Stimulated activated CD4-positive, alpha-beta T cell treated with anti-CD3 and anti-CD28 coated beads, Interleukin-12 subunit alpha, Interleukin-12 subunit beta, amount 100 ng/mL, for 48 hours (primary cell): ENCODE measurements at regions not wholly inside any gene's neighbourhood (a gene's known extent, or its start where the extent isn't known, plus 50 kb on each side); places are given as distances from the start of the nearest gene placed in this dataset.

Source experiments
- DNase-seq, 3 donors: peaks; one replicate each; pipeline ENCODE4 v3.0.0-alpha.2; 2020; ENCODE audit warnings: low read depth in 2 of 3, low spot score in 1 of 3

DNA sequence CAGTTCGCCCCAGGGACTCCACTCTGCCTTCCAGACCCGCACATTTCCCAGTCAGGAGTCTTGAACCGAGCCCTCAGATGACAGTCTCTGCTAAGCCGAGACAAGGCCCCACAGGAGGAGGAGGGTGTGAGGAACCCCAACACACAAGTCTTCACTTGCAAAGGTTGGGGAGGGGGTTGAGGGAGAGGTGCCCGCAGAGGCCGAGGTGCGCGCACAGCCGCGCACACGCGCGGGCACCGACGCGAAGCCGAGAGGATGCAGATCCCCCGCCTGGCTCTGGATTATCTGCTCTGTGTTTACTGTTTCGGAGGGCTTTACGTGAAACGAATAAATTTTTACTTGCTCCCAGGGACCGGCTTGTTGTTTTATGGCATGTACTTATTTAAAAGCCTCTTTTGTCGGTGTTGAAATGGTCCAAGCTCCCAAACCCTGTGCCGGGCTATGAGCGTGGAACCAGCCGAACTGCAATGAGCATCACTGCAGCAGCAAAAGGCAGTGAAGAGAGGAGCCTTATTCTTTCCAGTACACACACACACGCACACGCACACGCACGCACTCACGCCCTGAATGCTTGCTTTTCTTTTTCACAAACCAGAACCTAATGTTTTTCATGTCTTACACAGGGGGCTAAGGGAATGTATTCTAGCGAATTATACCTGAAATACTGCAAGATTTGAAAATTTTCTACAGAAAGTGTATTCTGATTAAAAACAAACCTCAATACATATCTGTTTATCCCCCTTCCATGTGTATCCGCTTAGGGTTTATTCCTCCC, 297.7 kb downstream of the PARP8 start:
- no peak for DNase-seq

DNA sequence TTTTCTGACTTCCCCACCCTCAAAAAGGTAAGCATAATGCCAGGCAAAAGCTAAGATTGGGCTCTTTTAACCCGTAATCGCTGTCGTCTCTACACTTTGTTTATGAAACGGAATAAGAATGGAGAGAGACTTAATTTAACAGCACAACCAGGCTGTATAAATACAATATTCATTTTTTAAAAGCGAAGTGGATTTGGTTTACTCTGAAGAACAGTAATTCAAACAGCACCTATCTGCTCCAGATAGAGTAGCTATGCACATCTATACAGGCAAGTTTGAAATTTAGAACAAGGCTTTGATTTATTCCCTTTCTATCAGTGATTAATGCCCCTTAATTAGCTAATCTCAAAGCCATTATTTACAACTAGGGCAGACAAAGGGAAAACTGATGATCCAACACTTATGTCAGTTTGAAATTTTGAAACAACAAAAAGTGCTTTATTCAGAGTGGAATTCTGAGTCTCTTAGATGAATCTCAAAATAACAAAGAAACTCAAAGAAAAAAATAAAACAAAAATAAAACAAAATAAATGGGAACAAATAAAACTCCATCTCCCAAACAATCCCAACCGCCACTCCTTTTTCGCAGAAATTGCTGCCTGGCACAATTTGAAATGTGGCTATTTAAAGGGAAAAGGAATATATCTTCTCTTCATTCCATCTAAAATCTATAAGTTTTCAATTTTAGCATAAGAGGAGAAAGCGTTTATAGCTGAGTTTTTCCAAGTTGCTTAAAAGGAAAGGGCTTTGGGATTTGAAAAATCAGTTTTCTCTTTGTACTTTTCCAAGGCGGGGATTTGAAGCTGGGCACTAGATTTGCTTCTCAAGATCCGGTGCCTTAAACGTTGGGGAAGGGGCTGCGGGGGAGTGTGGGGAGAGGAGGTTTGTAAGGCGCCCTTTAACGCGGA, 298.6 kb downstream of the PARP8 start:
- no peak for DNase-seq

DNA sequence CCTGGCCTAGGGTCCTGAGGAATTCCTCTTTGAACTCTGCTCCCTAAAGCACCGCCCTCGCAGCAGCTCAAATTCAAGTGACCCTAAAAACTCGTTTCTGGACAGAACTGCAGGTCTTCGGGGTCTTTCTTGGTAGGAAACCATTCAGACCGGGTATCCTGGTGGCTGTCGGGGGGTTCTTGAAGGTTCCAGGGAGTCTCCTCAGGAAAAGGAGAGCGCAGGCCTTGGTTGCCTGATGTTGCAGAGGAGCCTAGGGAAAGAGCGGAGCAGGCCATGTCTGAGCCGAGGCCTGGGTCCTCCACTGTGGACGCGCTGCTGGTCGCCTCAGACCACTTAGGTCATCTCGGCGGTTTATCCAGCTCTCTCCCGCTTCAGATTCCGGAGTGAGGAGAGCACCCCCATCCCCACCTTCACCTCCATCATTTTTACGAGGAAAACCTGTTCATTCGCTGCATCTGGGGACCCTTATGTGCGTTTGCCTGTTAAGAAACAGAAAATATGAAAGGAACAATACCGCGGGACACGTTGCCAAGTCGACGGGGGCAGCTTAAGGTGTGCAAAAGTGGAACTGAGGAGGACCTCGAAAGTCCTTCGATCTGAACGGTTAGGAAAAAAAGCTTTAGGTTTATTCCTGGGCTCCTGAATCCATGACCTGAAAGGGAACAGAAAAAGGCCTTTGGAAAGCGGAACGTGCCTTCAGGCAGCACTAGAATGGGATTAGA, 299.4 kb downstream of the PARP8 start:
- DNase-seq: no peak

- DNase-seq: no peak
These were observed 300.6 kb downstream of the PARP8 start for GRCh38 chr5:50967009-50967562.

DNA sequence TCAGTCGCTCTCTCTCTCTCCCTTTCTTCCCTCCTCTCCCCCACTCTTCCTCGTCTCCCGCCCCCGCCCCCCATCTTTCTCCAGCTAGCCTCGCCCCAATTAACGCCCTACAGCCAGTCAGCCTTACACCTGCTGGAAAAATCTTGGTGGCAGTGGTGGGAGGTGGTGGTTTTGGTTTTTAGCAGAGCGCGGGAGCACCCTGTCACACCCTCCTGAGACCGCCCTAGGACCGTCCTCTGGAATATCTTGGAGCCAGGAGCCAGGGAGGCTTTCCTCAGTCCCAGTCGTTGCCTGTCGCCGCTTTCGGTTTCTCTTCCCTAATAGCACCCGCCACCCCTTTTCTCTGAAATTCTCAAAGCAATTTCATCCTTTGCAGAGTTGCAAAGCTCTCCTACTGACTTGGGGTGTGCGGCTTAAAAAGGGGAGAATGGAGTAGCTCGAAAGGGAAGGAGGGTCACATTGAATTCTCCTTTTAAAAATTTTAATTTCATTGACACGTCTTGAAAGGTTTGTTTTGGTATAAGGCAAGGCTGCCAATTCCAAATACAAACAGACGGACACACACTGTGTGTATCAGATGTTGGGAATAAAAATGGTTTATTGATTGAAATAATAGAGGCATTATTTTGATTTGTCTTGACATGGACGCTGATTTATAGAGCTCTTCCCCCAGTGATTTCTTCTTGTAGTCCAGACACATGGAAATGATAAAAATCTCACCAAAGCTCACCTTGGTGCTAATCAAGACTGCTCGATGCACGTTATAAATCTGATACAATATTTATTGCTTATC, 301.3 kb downstream of the PARP8 start:
- no peak for DNase-seq

DNA sequence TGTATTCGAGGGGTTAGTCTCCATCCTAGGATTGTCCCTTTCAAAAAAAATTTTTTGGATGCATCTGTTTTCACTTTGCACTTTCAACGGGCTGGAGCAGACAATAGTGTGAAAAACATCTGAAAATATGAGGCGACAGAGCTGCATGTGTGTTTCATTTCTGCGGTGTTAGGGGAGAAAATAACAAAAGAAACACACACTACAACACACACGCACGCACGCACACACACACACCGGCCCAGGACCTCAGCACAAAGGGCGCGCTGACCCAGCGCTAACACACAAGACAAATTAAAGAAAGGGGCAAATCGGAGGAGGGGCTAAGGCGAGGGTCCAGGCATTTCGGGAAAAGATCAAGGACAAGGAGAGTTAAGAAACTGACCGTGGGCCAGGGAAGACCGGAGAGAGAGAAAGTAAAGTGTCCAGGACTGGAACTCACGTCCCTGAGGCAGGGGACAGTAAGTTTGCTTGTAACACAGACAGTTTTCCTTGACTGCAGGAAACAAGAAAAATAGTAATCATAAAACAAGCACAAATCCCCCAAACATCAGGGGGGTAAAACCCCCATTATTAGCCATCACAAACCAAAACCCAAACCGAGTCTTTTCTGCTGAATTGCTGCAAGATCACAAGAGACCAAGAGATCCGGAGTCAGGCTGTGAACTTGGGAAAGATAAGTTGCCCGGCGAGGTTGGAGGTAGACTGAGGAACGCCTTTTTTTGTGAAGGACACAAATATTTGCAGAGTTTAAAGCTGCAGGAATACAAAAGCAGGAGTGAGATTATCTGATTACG, 302.1 kb downstream of the PARP8 start:
- DNase-seq: no peak

- DNase-seq: no peak
These were observed 303.0 kb downstream of the PARP8 start for GRCh38 chr5:50969151-50970031.

DNA sequence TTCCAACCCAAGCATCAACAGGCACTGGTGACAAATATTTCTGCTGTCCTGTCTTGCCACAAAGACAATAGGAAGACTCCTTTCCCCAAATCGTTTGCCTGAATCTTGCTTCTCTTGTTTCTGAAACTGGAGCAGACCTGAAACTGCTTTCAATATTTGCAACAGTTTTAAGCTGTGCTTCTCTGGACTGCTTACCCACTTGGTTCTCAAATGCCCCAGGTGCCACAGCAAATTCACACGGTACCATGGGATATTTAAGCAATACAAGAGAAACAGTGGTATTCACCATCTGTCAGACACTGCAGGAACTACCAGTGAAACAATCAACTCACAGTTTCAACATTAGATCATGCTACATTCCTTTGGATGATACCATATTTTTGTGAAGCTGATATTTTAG, 309.4 kb downstream of the PARP8 start:
- DNase-seq: no peak

DNA sequence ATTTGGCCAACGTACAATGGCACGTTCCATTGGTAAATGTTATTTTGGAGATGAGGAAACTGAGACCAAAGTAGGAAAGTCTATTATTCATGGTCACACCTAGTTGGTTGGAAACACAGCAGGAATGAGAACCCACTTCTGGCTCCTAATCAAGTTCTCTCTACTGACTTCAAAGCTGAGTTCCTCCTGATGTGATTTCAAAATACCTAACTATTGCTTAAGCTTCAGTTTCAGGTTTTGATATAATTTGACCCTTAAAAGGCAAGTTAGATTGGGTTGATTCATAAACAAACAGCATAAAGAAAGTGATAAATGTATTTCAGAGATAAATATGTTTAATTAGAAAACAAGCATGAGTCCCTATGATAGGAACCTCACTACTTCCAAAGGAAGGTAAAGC, 312.5 kb downstream of the PARP8 start:
- DNase-seq: no peak

- DNase-seq: no peak
These were observed 318.2 kb downstream of the PARP8 start for GRCh38 chr5:50984640-50985039.

DNA sequence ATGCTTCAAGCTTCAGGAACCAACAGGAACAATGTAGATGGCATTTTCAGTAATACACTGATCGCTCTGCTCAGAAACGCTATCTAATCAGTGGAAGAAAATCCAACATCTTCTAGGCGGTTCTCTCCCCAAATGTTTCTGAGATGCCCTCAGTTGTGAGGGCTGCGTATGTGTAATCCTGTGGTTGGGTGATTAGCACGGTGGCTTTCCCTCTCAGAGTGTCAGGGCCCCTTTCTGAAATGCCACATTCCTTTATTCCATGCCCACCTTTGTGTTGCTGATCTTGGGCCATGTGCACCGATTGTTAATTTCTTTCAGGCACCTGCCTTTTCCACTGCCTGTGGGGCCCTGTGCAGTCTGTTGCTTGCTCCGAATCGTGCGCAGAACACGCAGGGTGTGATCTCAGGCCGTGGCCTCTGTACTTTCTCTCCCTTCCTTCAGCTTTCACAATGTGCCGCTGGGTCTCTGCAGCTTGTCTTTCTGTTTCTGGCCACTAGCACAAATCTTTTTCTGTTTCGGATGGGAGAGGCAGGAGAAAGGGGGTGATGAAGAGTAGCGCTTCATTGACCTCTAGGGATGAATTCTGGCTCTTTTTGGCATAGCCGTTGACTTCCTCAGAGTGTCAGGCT, 324.0 kb downstream of the PARP8 start:
- no peak for DNase-seq

GRCh38 chr5:50995285-50995942, 329.0 kb downstream of the PARP8 start:
- no peak for DNase-seq

- no peak for DNase-seq
These were observed 334.9 kb downstream of the PARP8 start for GRCh38 chr5:51001227-51001923.

GRCh38 chr5:51002368-51002767, 335.9 kb downstream of the PARP8 start:
- no peak for DNase-seq

- DNase-seq: no peak
These were observed 346.6 kb downstream of the PARP8 start for GRCh38 chr5:51013036-51013435.

DNA sequence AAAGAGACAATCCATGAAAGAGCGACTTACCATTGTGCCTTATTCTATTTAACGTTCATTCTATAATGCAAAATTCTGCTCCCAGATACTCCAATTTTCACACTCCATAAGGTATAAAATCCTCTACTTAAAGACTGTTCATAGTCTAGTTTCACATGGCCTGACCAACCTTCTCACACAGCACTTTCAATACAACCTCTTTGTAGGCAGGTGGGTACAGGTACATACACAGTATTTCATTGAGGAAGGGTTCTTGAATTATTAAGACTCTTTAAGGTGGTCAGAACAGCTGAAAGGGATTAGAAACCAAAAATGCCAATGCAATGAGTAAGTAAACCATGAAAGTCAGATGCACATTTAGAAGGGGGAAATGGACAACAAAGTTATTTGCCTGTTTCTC, 352.0 kb downstream of the PARP8 start:
- no peak for DNase-seq

DNA sequence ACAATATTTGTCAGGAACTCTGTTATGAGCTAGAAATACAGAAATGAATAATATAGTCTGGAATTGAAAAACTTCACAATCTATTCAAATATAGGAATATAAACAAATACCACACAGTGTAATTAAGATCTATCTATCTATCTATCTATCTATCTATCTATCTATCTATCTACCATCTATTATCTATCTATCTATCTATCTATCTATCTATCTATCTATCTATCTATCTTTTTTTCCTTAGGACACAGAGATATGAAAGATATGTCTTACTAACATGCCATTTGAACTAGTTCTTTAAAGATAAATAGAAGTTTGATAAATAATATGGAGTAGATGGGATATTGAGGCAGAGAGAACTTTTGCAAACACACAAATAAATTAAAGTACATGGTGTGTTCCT, 357.8 kb downstream of the PARP8 start:
- no peak for DNase-seq
